ENCODE measurements at regions not wholly inside any gene's neighbourhood (a gene's known extent, or its start where the extent isn't known, plus 50 kb on each side); places are given as distances from the start of the nearest gene placed in this dataset.

DNA sequence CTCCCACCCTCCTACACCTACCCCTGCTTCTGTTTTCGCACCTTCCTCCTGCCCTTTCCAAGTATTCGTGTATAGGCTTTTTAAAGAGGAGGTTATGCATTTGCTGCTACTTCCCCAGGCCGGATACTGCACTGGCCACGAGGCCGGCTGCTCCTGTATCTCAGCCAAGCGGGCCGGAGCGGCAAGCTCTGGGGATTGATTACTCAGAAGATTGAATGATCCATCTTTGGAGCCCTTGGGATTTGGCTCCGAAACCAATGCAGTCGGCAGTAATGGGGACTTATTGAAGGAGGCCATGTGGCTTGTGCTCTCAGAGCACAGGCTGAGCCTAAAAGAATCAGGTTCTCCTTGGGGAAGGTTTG, 405.3 kb downstream of the TLE4 start:
- TF ChIP-seq CTCF (conservative IDR thresholded peaks at IDR 0.05) (no peak), EZH2 (IDR thresholded peaks at IDR 0.05; ENCODE audit: low read depth) (no peak)
